K562 (cell line): ENCODE measurements at regions not wholly inside any gene's neighbourhood (a gene's known extent, or its start where the extent isn't known, plus 50 kb on each side); places are given as distances from the start of the nearest gene placed in this dataset.

Experiments used
- CXXC5 ChIP-seq: fragments of 250-450 bp; sonication (Bioruptor Pico); IDR thresholded peaks from 2 replicates; pipeline ENCODE4 v1.8.0; 2022; ENCODE audit warnings: inconsistent platforms, mild to moderate bottlenecking, moderate library complexity
- LARP7 ChIP-seq: fragments of 450-650 bp; IDR thresholded peaks from 2 replicates; pipeline ENCODE4 v1.6.1; 2016
- MEF2D ChIP-seq: conservative IDR thresholded peaks from 2 replicates; pipeline ENCODE4 v1.6.1; 2016; ENCODE audit warnings: low read depth, missing genetic modification characterization, missing compliant biosample characterization
- PHB2 ChIP-seq: fragments of 450-650 bp; IDR thresholded peaks from 2 replicates; pipeline ENCODE4 v1.6.1; 2017; ENCODE audit warnings: low read depth
- PML ChIP-seq: IDR thresholded peaks from 2 replicates; pipeline ENCODE4 v1.6.1; 2012; ENCODE audit warnings: low read length, inconsistent platforms
- RBM17 ChIP-seq: fragments of 200-400 bp; formaldehyde crosslinking; IDR thresholded peaks from 2 replicates; pipeline ENCODE4 v1.6.1; 2017; ENCODE audit warnings: low read depth, mild to moderate bottlenecking, low read length, borderline replicate concordance
- RBM34 ChIP-seq: fragments of 200-400 bp; formaldehyde crosslinking; IDR thresholded peaks from 2 replicates; pipeline ENCODE4 v1.6.1; 2018; ENCODE audit warnings: low read length, borderline replicate concordance; ENCODE audit not compliant: insufficient read depth
- ZNF3 ChIP-seq: fragments of 250-450 bp; sonication (Bioruptor Pico); IDR thresholded peaks from 2 replicates; pipeline ENCODE4 v1.5.0; 2021; ENCODE audit warnings: mild to moderate bottlenecking, moderate library complexity
- TF ChIP-seq, protein P1 (sequence below): fragments of 250-450 bp; sonication (Bioruptor Pico); IDR thresholded peaks from 2 replicates; pipeline ENCODE4 v1.4.0; 2020; ENCODE audit warnings: mild to moderate bottlenecking
- TF ChIP-seq, protein P2 (sequence below): fragments of 450-650 bp; IDR thresholded peaks from 2 replicates; pipeline ENCODE4 v1.6.1; 2017; ENCODE audit warnings: antibody characterized with exemption, mild to moderate bottlenecking
- TF ChIP-seq, protein P3 (sequence below): IDR thresholded peaks from 3 replicates; pipeline ENCODE4 v1.6.1; 2011; ENCODE audit warnings: borderline replicate concordance, mild to moderate bottlenecking, moderate library complexity; ENCODE audit not compliant: insufficient read length; ENCODE audit errors: extremely low read depth

DNA sequence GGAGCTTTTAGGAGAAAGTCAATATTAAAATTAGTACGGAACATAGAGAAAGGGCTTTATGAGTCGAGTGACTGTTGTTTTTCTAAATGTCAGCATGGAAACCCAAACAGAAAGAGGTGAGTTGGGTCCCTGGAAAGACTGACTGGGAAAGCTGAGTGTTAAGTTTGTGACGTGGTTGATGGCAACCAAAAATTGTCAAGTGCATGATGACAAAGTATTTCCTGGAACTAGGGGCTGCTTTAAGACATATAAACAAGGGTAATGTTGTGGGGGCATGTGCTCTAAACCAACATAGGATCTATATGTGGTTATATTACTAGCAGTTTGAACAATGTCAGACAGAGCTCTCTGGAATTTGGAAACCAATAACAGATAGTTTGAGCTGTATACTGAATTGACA is 50.9 kb upstream of the GPD2 start (continued):
- TF ChIP-seq, protein P1, sequence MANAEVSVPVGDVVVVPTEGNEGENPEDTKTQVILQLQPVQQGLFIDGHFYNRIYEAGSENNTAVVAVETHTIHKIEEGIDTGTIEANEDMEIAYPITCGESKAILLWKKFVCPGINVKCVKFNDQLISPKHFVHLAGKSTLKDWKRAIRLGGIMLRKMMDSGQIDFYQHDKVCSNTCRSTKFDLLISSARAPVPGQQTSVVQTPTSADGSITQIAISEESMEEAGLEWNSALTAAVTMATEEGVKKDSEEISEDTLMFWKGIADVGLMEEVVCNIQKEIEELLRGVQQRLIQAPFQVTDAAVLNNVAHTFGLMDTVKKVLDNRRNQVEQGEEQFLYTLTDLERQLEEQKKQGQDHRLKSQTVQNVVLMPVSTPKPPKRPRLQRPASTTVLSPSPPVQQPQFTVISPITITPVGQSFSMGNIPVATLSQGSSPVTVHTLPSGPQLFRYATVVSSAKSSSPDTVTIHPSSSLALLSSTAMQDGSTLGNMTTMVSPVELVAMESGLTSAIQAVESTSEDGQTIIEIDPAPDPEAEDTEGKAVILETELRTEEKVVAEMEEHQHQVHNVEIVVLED (CRISPR knock-in tag): no peak
- TF ChIP-seq PHB2: no peak
- TF ChIP-seq ZNF3 (CRISPR knock-in tag): no peak
- no peak for TF ChIP-seq RBM34
- TF ChIP-seq PML: no peak
- no peak for TF ChIP-seq LARP7
- TF ChIP-seq, protein P2, sequence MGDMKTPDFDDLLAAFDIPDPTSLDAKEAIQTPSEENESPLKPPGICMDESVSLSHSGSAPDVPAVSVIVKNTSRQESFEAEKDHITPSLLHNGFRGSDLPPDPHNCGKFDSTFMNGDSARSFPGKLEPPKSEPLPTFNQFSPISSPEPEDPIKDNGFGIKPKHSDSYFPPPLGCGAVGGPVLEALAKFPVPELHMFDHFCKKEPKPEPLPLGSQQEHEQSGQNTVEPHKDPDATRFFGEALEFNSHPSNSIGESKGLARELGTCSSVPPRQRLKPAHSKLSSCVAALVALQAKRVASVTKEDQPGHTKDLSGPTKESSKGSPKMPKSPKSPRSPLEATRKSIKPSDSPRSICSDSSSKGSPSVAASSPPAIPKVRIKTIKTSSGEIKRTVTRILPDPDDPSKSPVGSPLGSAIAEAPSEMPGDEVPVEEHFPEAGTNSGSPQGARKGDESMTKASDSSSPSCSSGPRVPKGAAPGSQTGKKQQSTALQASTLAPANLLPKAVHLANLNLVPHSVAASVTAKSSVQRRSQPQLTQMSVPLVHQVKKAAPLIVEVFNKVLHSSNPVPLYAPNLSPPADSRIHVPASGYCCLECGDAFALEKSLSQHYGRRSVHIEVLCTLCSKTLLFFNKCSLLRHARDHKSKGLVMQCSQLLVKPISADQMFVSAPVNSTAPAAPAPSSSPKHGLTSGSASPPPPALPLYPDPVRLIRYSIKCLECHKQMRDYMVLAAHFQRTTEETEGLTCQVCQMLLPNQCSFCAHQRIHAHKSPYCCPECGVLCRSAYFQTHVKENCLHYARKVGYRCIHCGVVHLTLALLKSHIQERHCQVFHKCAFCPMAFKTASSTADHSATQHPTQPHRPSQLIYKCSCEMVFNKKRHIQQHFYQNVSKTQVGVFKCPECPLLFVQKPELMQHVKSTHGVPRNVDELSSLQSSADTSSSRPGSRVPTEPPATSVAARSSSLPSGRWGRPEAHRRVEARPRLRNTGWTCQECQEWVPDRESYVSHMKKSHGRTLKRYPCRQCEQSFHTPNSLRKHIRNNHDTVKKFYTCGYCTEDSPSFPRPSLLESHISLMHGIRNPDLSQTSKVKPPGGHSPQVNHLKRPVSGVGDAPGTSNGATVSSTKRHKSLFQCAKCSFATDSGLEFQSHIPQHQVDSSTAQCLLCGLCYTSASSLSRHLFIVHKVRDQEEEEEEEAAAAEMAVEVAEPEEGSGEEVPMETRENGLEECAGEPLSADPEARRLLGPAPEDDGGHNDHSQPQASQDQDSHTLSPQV: peak; percentile 87
- 0 out of 2 replicates have a peak, but pooled peaks have one; percentile 24 for TF ChIP-seq MEF2D (tag)
- TF ChIP-seq RBM17: no peak
- no peak for TF ChIP-seq CXXC5 (CRISPR knock-in tag)
- TF ChIP-seq, protein P3, sequence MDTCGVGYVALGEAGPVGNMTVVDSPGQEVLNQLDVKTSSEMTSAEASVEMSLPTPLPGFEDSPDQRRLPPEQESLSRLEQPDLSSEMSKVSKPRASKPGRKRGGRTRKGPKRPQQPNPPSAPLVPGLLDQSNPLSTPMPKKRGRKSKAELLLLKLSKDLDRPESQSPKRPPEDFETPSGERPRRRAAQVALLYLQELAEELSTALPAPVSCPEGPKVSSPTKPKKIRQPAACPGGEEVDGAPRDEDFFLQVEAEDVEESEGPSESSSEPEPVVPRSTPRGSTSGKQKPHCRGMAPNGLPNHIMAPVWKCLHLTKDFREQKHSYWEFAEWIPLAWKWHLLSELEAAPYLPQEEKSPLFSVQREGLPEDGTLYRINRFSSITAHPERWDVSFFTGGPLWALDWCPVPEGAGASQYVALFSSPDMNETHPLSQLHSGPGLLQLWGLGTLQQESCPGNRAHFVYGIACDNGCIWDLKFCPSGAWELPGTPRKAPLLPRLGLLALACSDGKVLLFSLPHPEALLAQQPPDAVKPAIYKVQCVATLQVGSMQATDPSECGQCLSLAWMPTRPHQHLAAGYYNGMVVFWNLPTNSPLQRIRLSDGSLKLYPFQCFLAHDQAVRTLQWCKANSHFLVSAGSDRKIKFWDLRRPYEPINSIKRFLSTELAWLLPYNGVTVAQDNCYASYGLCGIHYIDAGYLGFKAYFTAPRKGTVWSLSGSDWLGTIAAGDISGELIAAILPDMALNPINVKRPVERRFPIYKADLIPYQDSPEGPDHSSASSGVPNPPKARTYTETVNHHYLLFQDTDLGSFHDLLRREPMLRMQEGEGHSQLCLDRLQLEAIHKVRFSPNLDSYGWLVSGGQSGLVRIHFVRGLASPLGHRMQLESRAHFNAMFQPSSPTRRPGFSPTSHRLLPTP: no peak
